ENCODE measurements at regions not wholly inside any gene's neighbourhood (a gene's known extent, or its start where the extent isn't known, plus 50 kb on each side); places are given as distances from the start of the nearest gene placed in this dataset.
"Not testable (repeated sequence)": the region's sequence is repeated elsewhere in the genome, so short reads cannot be mapped to it uniquely, and the experiment has no call there.

DNA sequence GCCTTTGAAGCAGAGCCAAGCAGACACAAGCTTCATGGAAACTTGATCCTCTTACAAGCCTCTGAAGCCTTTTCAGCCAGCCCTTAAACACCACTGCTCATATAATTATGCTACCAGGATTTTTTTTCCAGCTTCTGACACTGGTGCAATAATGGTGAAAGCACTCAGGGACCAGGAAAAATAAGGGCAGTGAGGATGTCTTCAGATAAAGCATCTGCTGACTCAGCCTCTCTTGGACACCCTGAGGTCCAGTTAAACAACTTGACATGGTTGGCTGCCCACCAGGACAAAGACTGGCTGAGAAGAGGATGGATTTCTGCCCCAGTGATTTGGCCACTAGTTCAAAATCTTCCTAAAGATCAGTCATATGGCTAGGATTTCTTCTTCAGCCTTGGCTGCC lies 124.2 kb upstream of the N4BP1 start:
- DNase-seq (ENCODE audit: low read depth in 1 of 2, low spot score in 1 of 2), result no peak

DNA sequence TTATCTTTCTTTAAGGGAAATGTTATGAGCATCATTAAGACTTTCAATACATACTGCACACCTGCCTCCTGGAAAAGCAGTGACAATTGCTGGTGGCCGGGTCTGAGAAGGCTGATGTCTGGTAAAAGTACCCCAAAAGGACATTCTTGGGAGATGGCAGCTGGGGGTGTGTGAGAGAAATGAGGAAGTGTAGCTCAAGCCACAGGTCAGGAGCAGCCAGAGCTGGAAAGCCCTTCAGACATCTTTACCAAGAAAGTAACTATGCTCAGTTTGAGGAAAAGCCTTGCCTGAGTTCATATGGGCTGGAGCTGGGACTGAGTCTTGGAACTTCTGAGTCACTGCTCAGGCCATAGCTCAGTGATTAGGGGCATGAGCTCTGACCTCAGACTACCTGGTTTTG lies 94.7 kb upstream of the N4BP1 start:
- no peak for DNase-seq (ENCODE audit: low read depth in 1 of 2, low spot score in 1 of 2)

GRCh38 chr16:48687421-48688038 lies 77.5 kb upstream of the N4BP1 start:
- peak in 1 of 2 donors; percentile 10 for DNase-seq (ENCODE audit: low read depth in 1 of 2, low spot score in 1 of 2)

- DNase-seq (ENCODE audit: low read depth in 1 of 2, low spot score in 1 of 2), result no peak
Observed at GRCh38 chr16:48684148-48684547, 74.2 kb upstream of the N4BP1 start.

- DNase-seq (ENCODE audit: low read depth in 1 of 2, low spot score in 1 of 2), result no peak
Observed at GRCh38 chr16:48682971-48683370, 73.0 kb upstream of the N4BP1 start.

DNA sequence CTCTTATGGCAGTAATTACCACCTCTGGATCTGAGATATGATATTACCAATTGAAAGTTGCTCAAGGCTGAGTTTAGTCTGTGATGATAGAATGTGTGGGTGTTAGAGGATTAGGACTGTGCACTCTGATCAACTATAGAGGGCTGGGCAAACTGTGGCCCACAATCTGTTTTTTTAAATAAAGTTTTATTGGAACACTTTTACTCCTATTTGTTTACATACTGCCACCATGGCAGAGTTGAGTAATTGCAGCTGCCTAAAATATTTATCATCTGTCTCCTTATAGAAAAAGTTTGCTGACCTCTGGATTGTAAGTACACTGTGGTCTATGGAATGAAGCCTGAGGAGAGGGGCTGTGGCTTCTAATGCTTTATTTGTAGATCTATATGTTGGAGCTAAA lies 71.5 kb upstream of the N4BP1 start:
- DNase-seq (ENCODE audit: low read depth in 1 of 2, low spot score in 1 of 2), result no peak

DNA sequence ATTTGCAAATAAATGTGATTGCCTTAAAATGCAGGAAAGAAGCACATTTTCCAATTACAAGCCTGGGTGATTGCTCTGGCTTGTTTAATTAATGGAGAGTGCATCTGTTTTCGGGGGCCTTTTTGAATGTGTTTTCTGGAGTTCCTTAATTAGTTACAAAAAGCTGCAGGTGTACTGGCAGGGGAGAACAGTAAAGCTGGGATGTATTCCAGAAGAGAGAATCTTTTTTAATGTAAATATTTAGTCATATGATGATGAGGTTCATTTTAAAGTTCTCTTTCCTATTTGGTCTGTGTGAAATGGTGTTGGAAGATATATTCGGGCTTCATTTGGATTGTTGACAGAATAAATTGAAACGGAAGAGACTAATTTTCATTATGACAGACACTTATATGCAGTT lies 70.9 kb upstream of the N4BP1 start:
- no peak for DNase-seq (ENCODE audit: low read depth in 1 of 2, low spot score in 1 of 2)

DNA sequence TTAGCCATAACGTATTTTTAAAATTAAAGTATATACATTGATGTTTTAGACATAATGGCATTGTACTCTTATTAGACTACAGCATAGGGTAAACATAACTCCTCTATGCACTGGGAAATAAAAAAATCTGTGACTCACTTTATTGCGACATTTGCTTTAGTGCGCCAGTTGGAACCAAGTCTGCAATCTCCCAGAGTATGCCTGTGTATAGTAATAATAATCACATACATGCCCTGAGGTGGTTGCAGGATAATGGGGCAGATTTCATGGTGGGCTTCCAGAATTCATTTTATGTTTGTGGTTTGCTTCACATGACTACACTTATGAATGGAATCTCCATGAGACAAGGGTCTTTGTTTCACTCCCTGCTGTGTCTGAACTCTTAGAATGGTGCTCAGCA lies 66.9 kb upstream of the N4BP1 start:
- no peak for DNase-seq (ENCODE audit: low read depth in 1 of 2, low spot score in 1 of 2)

GRCh38 chr16:48668184-48668583 lies 58.2 kb upstream of the N4BP1 start:
- DNase-seq (ENCODE audit: low read depth in 1 of 2, low spot score in 1 of 2), result not testable (repeated sequence)

GRCh38 chr16:48659940-48660339 lies 50.0 kb upstream of the N4BP1 start:
- DNase-seq (ENCODE audit: low read depth in 1 of 2, low spot score in 1 of 2), result no peak
